K562 (cell line): ENCODE measurements at regions not wholly inside any gene's neighbourhood (a gene's known extent, or its start where the extent isn't known, plus 50 kb on each side); places are given as distances from the start of the nearest gene placed in this dataset.

Experiments
- ATAC-seq: fragments of 200-7000 bp; cut with Tn5 transposase; 3 replicates; pipeline ENCODE4 v1.9.1; 2020; ENCODE audit warnings: moderate library complexity
- BruUV-seq: library from RNA; stranded (reverse); fragments of 400-500 nt; replicated peaks from 2 replicates; lab custom pipeline; 2021; lab: Mats Ljungman, UMichigan
- CTCF ChIA-PET: fragments of 300-600 bp; formaldehyde crosslinking; extraction: SDS; loops from one replicate; lab custom pipeline; 2021; ENCODE audit warnings: low intra/inter-chr PET ratio; lab: Yijun Ruan, JAX
- POLR2A ChIA-PET: fragments of 300-600, 350-650 bp; sonication (Branson Sonifier 250); formaldehyde crosslinking; extraction: SDS; loops from one replicate; lab custom pipeline; 2021; ENCODE audit warnings: antibody characterized with exemption, inconsistent platforms; lab: Yijun Ruan, JAX
- DNase-seq, 4 experiments: peaks; one replicate each; pipeline versions ENCODE4 v3.0.0 to v3.0.0-alpha.2; 2011 to 2018; ENCODE audit warnings: low spot score in 3 of 4, mixed read lengths in 3 of 4; ENCODE audit errors: extremely low read depth in 1 of 4
- FAIRE-seq: peaks from 2 replicates; lab custom pipeline; 2011; peaks lifted over from hg19 to GRCh38; lab: Jason Lieb, UNC
- H2AFZ ChIP-seq: 2 replicates; pipeline ENCODE4 v1.6.0; 2011; ENCODE audit warnings: low read depth, low read length, control low read depth, inconsistent platforms
- H3K27ac ChIP-seq: fragments of 200-600 bp; 3 replicates; pipeline ENCODE4 v1.8.0; 2011; ENCODE audit warnings: low read depth, mild to moderate bottlenecking, control low read depth, inconsistent platforms, low read length, moderate library complexity, mixed read lengths; ENCODE audit errors: extremely low read depth
- H3K27me3 ChIP-seq, 2 experiments: fragments of 300-600 bp in 1 of 2; 2 replicates in 1 of 2; 3 replicates in 1 of 2; pipeline versions ENCODE4 v1.6.0 to v1.8.0; 2011; ENCODE audit warnings: inconsistent platforms in 2 of 2, low read length in 2 of 2, mild to moderate bottlenecking in 1 of 2, mixed read lengths in 1 of 2, moderate library complexity in 1 of 2; ENCODE audit not compliant: control insufficient read depth in 2 of 2, insufficient read depth in 2 of 2
- H3K36me3 ChIP-seq: fragments of 300-600 bp; 3 replicates; pipeline ENCODE4 v1.8.0; 2011; ENCODE audit warnings: mild to moderate bottlenecking, low read length, inconsistent platforms; ENCODE audit not compliant: control insufficient read depth, insufficient read depth
- H3K4me1 ChIP-seq, 2 experiments: fragments of 200-600 bp in 1 of 2; replicated peaks in 1 of 2; 2 replicates in 1 of 2; 3 replicates in 1 of 2; pipeline versions ENCODE4 v1.5.1 to v1.8.0; 2011; ENCODE audit warnings: inconsistent platforms in 2 of 2, low read length in 2 of 2, mild to moderate bottlenecking in 1 of 2, mixed read lengths in 1 of 2, moderate library complexity in 1 of 2; ENCODE audit not compliant: control insufficient read depth in 2 of 2, insufficient read depth in 2 of 2
- H3K4me2 ChIP-seq: 2 replicates; pipeline ENCODE4 v1.6.1; 2011; ENCODE audit warnings: low read length, control low read depth, inconsistent platforms, mixed read lengths; ENCODE audit not compliant: insufficient read depth
- H3K4me3 ChIP-seq: fragments of 200-600 bp; sonication (generic), shearing (Covaris generic); 2 replicates; pipeline ENCODE4 v1.5.1; 2016; ENCODE audit warnings: control low read depth, inconsistent platforms
- H3K79me2 ChIP-seq: fragments of 200-600 bp; 3 replicates; pipeline ENCODE4 v1.8.0; 2011; ENCODE audit warnings: low read length, inconsistent platforms; ENCODE audit not compliant: control insufficient read depth, insufficient read depth
- H3K9ac ChIP-seq, 2 experiments: 2 replicates each; pipeline versions ENCODE4 v1.6.0 to v1.6.1; 2011; ENCODE audit warnings: low read depth in 2 of 2, low read length in 2 of 2, control low read depth in 1 of 2, inconsistent platforms in 1 of 2, mild to moderate bottlenecking in 1 of 2, mixed read lengths in 1 of 2; ENCODE audit not compliant: insufficient read depth in 1 of 2
- H3K9me1 ChIP-seq: one replicate; pipeline ENCODE4 v1.6.0; 2011; ENCODE audit warnings: inconsistent platforms, mild to moderate bottlenecking, low read length, moderate library complexity; ENCODE audit not compliant: control insufficient read depth, insufficient read depth
- H3K9me3 ChIP-seq: replicated peaks from 2 replicates; pipeline ENCODE4 v1.5.1; 2011; ENCODE audit warnings: low read depth, low read length, inconsistent platforms; ENCODE audit not compliant: control insufficient read depth, insufficient read depth
- H4K20me1 ChIP-seq: replicated peaks from 2 replicates; pipeline ENCODE4 v1.6.1; 2011; ENCODE audit warnings: low read length, inconsistent platforms, mixed read lengths; ENCODE audit not compliant: control insufficient read depth, insufficient read depth
- CTBP1 ChIP-seq: fragments of 450-650 bp; IDR thresholded peaks from 2 replicates; pipeline ENCODE4 v1.6.1; 2016; ENCODE audit warnings: borderline replicate concordance
- DIDO1 ChIP-seq: fragments of 450-650 bp; IDR thresholded peaks from 2 replicates; pipeline ENCODE4 v1.6.1; 2016; ENCODE audit warnings: low read depth, missing biosample characterization, missing genetic modification characterization
- HSF4 ChIP-seq: fragments of 250-450 bp; sonication (Bioruptor Pico); IDR thresholded peaks from 2 replicates; pipeline ENCODE4 v2.1.2; 2022; ENCODE audit warnings: mild to moderate bottlenecking, moderate library complexity, borderline replicate concordance
- MAZ ChIP-seq, 2 experiments: fragments of 450-650 bp in 1 of 2; sonication (generic) in 1 of 2; formaldehyde crosslinking; IDR thresholded peaks in 1 of 2; conservative IDR thresholded peaks in 1 of 2; 2 replicates each; pipeline versions ENCODE4 v1.4.0 to v1.5.0; 2020; ENCODE audit warnings: mild to moderate bottlenecking in 1 of 2, missing genetic modification reagents in 1 of 2
- REST ChIP-seq, 2 experiments: fragments of 450-650 bp; formaldehyde crosslinking in 1 of 2; IDR thresholded peaks; 2 replicates each; pipeline versions ENCODE4 v1.4.0 to v1.6.1; 2014 to 2020; ENCODE audit warnings: mild to moderate bottlenecking in 2 of 2, borderline replicate concordance in 1 of 2, low read depth in 1 of 2
- TCFL5 ChIP-seq: fragments of 250-450 bp; sonication (Bioruptor Pico); conservative IDR thresholded peaks from 2 replicates; pipeline ENCODE4 v1.6.1; 2021; ENCODE audit warnings: mild to moderate bottlenecking, moderate library complexity, matching md5 sums
- U2AF2 ChIP-seq: fragments of 200-400 bp; formaldehyde crosslinking; optimal IDR thresholded peaks from 2 replicates; pipeline ENCODE3; 2017; ENCODE audit warnings: low read depth, mild to moderate bottlenecking, low read length
- ZBTB2 ChIP-seq: fragments of 450-650 bp; IDR thresholded peaks from 2 replicates; pipeline ENCODE4 v1.6.1; 2016; ENCODE audit warnings: antibody characterized with exemption
- ZNF561 ChIP-seq: fragments of 450-650 bp; formaldehyde crosslinking; conservative IDR thresholded peaks from 2 replicates; pipeline ENCODE4 v1.4.0; 2020; ENCODE audit warnings: mild to moderate bottlenecking, moderate library complexity
- WGBS: fragments of 100-300 bp; shearing (Covaris generic); methylation state at CpG from one replicate; pipeline ENCODE4 v1.1.6; 2016; ENCODE audit warnings: low coverage, mixed read lengths; ENCODE audit not compliant: insufficient coverage; ENCODE audit errors: missing lambda C conversion rate; 5-methylcytosine and 5-hydroxymethylcytosine counted together
- in situ Hi-C: fragments of 300-500 bp; cut with MboI; formaldehyde crosslinking; loops from 4 replicates; pipeline ENCODE4 v1.15.0; 2018; ENCODE audit warnings: inconsistent platforms, mixed read lengths
- intact Hi-C: fragments of 100-400 bp; cut with micrococcal nuclease; formaldehyde crosslinking; loops from 2 replicates; pipeline ENCODE4 v1.14.2; 2022
- TF ChIP-seq, protein P1 (sequence below): fragments of 450-650 bp; IDR thresholded peaks from 2 replicates; pipeline ENCODE4 v1.6.1; 2018; ENCODE audit warnings: mild to moderate bottlenecking, low read depth; ENCODE audit not compliant: partially characterized antibody

- TF ChIP-seq ZBTB2 (no peak), U2AF2 (no peak), TCFL5 (no peak), CTBP1 (no peak), HSF4 (CRISPR knock-in tag) (no peak), ZNF561 (no peak)
- TF ChIP-seq, protein P1, sequence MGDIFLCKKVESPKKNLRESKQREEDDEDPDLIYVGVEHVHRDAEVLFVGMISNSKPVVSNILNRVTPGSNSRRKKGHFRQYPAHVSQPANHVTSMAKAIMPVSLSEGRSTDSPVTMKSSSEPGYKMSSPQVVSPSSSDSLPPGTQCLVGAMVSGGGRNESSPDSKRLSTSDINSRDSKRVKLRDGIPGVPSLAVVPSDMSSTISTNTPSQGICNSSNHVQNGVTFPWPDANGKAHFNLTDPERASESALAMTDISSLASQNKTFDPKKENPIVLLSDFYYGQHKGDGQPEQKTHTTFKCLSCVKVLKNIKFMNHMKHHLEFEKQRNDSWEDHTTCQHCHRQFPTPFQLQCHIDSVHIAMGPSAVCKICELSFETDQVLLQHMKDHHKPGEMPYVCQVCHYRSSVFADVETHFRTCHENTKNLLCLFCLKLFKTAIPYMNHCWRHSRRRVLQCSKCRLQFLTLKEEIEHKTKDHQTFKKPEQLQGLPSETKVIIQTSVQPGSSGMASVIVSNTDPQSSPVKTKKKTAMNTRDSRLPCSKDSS, result no peak
- TF ChIP-seq, all 486 proteins: peak for 0
These were observed 1286.6 kb downstream of the FSTL5 start (continued) for GRCh38 chr4:160877087-160877790.

DNA sequence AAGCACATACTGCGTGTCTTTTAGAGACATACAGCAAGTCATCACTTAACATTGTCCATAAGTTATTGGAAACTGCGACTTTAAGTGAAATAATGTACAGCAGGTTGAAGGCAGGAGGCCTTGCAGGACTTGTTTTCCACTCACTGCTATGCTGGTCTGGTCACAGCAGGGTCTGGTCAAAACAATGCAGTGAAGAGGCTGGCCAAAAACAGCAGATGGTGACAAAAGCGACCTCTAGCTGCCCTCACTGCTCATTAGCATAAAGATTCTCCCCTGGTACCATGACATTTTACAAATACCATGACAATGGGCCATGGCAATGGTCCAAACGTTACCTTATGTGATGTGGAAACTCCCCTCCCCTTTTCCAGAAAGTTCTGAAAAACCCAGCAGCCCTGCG, 1283.6 kb downstream of the FSTL5 start:
- BruUV-seq, result no TSS peak
- H3K79me2 ChIP-seq, result no peaks in the 10 kb centered on the region
- H2AFZ ChIP-seq, result no peak overlapping the region
- intact Hi-C loops (no loop called here), in situ Hi-C loops (no loop called here)
- no peaks in the 10 kb centered on the region for H3K36me3 ChIP-seq
- no peaks in the 10 kb centered on the region for H3K9me1 ChIP-seq
- ChIA-PET CTCF (no interaction called here), POLR2A (no interaction called here)
- no peak for ATAC-seq
- DNase-seq, result no peak
- no peak overlapping the region for H3K4me2 ChIP-seq
- no peaks in the 10 kb centered on the region for H3K9me3 ChIP-seq
- WGBS, result no CpG with 5 or more reads among the region's 5 CpGs
- no peak for FAIRE-seq
- H3K27ac ChIP-seq, result no peak overlapping the region
- H4K20me1 ChIP-seq, result no peaks in the 10 kb centered on the region
- no peaks in the 10 kb centered on the region for H3K4me1 ChIP-seq
- H3K9ac ChIP-seq, result no peak overlapping the region
- no peaks in the 10 kb centered on the region for H3K27me3 ChIP-seq
- no peak overlapping the region for H3K4me3 ChIP-seq
- TF ChIP-seq MAZ (CRISPR knock-in tag; conservative IDR thresholded peaks at IDR 0.05 in 1 of 2, IDR thresholded peaks at IDR 0.05 in 1 of 2) (no peak), REST (IDR thresholded peaks at IDR 0.05; ENCODE audit: borderline replicate concordance) (no peak), REST (CRISPR knock-in tag; IDR thresholded peaks at IDR 0.05; ENCODE audit: low read depth) (no peak), DIDO1 (tag) (no peak)
